ENCODE measurements at regions not wholly inside any gene's neighbourhood (a gene's known extent, or its start where the extent isn't known, plus 50 kb on each side); places are given as distances from the start of the nearest gene placed in this dataset.

DNA sequence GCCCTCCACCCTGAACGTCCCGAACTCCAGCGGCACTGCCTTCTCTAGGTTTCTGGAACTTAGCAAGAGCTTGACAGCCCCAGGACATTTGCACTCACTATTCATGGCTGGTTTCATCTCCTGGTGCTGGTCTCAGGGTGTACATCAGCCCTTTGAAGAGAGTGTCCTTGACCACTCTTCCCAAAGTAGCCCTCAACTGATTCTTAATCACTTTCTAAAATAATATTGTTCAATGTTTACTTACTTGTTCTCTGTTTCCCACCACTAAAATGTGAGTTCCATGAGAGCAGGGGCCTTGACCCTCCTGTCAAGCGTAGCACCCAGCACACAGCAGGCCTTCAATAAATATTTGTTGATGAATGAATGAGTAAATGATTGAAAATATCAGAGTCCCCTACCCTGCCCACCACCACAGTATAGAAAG, 262.5 kb downstream of the RHOU start (continued):
- TF ChIP-seq SP2 (CRISPR knock-in tag; IDR thresholded peaks at IDR 0.05) (no peak), ZNF660 (CRISPR knock-in tag; IDR thresholded peaks at IDR 0.05; ENCODE audit: borderline replicate concordance, low read depth) (no peak), SMAD1 (CRISPR knock-in tag; IDR thresholded peaks at IDR 0.05; ENCODE audit: borderline replicate concordance, low read depth) (no peak), SNAPC2 (CRISPR knock-in tag; IDR thresholded peaks at IDR 0.05) (no peak), ZNF724P (CRISPR knock-in tag; IDR thresholded peaks at IDR 0.05; ENCODE audit: borderline replicate concordance) (no peak), ZKSCAN1 (IDR thresholded peaks at IDR 0.05; ENCODE audit: low read length) (no peak), HMG20B (CRISPR knock-in tag; conservative IDR thresholded peaks at IDR 0.05) (no peak; the same call in 1 of the 2 replicates), ZNF777 (CRISPR knock-in tag; IDR thresholded peaks at IDR 0.05) (no peak), YEATS4 (CRISPR knock-in tag; IDR thresholded peaks at IDR 0.05; ENCODE audit: borderline replicate concordance) (no peak), FOXC1 (CRISPR knock-in tag; IDR thresholded peaks at IDR 0.05; ENCODE audit: borderline replicate concordance) (no peak), ZNF101 (CRISPR knock-in tag; IDR thresholded peaks at IDR 0.05; ENCODE audit: borderline replicate concordance, low read depth) (no peak), ZNF7 (CRISPR knock-in tag; IDR thresholded peaks at IDR 0.05) (no peak), ZBTB7B (CRISPR knock-in tag; IDR thresholded peaks at IDR 0.05) (peak; percentile 60), ZNF570 (CRISPR knock-in tag; IDR thresholded peaks at IDR 0.05; ENCODE audit: borderline replicate concordance) (no peak), IRX3 (CRISPR knock-in tag; IDR thresholded peaks at IDR 0.05; ENCODE audit: borderline replicate concordance, low read depth) (no peak)
- TF ChIP-seq, protein P1, sequence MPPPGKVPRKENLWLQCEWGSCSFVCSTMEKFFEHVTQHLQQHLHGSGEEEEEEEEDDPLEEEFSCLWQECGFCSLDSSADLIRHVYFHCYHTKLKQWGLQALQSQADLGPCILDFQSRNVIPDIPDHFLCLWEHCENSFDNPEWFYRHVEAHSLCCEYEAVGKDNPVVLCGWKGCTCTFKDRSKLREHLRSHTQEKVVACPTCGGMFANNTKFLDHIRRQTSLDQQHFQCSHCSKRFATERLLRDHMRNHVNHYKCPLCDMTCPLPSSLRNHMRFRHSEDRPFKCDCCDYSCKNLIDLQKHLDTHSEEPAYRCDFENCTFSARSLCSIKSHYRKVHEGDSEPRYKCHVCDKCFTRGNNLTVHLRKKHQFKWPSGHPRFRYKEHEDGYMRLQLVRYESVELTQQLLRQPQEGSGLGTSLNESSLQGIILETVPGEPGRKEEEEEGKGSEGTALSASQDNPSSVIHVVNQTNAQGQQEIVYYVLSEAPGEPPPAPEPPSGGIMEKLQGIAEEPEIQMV (CRISPR knock-in tag; IDR thresholded peaks at IDR 0.05; ENCODE audit: low read depth): no peak
- TF ChIP-seq, protein P2, sequence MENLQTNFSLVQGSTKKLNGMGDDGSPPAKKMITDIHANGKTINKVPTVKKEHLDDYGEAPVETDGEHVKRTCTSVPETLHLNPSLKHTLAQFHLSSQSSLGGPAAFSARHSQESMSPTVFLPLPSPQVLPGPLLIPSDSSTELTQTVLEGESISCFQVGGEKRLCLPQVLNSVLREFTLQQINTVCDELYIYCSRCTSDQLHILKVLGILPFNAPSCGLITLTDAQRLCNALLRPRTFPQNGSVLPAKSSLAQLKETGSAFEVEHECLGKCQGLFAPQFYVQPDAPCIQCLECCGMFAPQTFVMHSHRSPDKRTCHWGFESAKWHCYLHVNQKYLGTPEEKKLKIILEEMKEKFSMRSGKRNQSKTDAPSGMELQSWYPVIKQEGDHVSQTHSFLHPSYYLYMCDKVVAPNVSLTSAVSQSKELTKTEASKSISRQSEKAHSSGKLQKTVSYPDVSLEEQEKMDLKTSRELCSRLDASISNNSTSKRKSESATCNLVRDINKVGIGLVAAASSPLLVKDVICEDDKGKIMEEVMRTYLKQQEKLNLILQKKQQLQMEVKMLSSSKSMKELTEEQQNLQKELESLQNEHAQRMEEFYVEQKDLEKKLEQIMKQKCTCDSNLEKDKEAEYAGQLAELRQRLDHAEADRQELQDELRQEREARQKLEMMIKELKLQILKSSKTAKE (CRISPR knock-in tag; IDR thresholded peaks at IDR 0.05; ENCODE audit: borderline replicate concordance): no peak
- TF ChIP-seq, protein P3, sequence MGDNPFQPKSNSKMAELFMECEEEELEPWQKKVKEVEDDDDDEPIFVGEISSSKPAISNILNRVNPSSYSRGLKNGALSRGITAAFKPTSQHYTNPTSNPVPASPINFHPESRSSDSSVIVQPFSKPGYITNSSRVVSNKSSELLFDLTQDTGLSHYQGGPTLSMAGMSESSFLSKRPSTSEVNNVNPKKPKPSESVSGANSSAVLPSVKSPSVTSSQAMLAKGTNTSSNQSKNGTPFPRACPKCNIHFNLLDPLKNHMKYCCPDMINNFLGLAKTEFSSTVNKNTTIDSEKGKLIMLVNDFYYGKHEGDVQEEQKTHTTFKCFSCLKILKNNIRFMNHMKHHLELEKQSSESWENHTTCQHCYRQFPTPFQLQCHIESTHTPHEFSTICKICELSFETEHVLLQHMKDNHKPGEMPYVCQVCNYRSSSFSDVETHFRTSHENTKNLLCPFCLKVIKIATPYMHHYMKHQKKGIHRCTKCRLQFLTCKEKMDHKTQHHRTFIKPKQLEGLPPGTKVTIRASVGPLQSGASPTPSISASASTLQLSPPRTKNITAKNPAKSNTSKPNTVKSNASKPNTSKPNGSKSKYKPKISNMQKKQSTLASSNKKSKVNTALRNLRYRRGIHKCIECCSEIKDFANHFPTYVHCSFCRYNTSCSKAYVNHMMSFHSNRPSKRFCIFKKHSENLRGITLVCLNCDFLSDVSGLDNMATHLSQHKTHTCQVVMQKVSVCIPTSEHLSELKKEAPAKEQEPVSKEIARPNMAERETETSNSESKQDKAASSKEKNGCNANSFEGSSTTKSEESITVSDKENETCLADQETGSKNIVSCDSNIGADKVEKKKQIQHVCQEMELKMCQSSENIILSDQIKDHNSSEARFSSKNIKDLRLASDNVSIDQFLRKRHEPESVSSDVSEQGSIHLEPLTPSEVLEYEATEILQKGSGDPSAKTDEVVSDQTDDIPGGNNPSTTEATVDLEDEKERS (CRISPR knock-in tag; IDR thresholded peaks at IDR 0.05): peak; percentile 92
- TF ChIP-seq, protein P4, sequence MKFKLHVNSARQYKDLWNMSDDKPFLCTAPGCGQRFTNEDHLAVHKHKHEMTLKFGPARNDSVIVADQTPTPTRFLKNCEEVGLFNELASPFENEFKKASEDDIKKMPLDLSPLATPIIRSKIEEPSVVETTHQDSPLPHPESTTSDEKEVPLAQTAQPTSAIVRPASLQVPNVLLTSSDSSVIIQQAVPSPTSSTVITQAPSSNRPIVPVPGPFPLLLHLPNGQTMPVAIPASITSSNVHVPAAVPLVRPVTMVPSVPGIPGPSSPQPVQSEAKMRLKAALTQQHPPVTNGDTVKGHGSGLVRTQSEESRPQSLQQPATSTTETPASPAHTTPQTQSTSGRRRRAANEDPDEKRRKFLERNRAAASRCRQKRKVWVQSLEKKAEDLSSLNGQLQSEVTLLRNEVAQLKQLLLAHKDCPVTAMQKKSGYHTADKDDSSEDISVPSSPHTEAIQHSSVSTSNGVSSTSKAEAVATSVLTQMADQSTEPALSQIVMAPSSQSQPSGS (CRISPR knock-in tag; IDR thresholded peaks at IDR 0.05): peak; percentile 66; the same call in 1 of the 2 replicates
- TF ChIP-seq, protein P5, sequence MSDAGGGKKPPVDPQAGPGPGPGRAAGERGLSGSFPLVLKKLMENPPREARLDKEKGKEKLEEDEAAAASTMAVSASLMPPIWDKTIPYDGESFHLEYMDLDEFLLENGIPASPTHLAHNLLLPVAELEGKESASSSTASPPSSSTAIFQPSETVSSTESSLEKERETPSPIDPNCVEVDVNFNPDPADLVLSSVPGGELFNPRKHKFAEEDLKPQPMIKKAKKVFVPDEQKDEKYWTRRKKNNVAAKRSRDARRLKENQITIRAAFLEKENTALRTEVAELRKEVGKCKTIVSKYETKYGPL (CRISPR knock-in tag; IDR thresholded peaks at IDR 0.05): no peak
- TF ChIP-seq, protein P6, sequence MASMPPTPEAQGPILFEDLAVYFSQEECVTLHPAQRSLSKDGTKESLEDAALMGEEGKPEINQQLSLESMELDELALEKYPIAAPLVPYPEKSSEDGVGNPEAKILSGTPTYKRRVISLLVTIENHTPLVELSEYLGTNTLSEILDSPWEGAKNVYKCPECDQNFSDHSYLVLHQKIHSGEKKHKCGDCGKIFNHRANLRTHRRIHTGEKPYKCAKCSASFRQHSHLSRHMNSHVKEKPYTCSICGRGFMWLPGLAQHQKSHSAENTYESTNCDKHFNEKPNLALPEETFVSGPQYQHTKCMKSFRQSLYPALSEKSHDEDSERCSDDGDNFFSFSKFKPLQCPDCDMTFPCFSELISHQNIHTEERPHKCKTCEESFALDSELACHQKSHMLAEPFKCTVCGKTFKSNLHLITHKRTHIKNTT (CRISPR knock-in tag; IDR thresholded peaks at IDR 0.05): no peak

Data from HepG2 (cell line).